22Rv1 (cell line): ENCODE measurements at regions not wholly inside any gene's neighbourhood (a gene's known extent, or its start where the extent isn't known, plus 50 kb on each side); places are given as distances from the start of the nearest gene placed in this dataset.

Source experiments
- ZFX ChIP-seq: fragments of 450-650 bp; IDR thresholded peaks from 2 replicates; pipeline ENCODE4 v1.6.1; 2017; ENCODE audit warnings: antibody characterized with exemption, borderline replicate concordance
- TF ChIP-seq, protein P1 (sequence below): fragments of 450-650 bp; IDR thresholded peaks from 2 replicates; pipeline ENCODE4 v1.5.1; 2017; ENCODE audit warnings: mild to moderate bottlenecking

DNA sequence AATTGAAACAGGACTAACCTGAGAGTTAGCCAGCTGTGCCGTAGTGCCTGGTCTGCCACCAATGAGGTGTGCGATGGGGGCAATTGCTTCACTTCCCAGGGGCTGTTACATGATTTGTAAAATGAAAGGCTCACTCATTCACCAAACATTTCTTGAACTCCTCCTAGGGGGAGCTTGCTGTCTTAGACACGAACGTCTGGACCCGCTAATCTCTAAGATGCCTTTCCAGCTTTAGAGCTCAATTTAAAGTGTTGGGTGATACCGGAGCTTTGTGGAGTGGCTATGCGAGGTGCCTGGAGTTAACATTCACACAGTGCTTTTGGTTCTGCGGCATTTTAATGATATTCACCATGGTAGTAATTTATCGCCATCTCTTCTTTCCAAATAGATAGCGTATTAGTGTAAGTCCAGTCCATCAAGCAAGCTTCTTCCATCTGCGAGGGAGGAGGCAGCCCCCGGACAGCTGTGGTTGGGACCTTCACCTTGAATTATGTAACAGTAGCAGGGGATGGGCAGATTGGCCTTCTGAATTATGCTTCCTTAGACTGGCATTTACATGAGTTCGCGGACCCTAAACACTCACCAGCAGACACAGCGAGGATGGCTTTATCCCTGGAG is 179.9 kb downstream of the ADSS2 start:
- TF ChIP-seq, protein P1, sequence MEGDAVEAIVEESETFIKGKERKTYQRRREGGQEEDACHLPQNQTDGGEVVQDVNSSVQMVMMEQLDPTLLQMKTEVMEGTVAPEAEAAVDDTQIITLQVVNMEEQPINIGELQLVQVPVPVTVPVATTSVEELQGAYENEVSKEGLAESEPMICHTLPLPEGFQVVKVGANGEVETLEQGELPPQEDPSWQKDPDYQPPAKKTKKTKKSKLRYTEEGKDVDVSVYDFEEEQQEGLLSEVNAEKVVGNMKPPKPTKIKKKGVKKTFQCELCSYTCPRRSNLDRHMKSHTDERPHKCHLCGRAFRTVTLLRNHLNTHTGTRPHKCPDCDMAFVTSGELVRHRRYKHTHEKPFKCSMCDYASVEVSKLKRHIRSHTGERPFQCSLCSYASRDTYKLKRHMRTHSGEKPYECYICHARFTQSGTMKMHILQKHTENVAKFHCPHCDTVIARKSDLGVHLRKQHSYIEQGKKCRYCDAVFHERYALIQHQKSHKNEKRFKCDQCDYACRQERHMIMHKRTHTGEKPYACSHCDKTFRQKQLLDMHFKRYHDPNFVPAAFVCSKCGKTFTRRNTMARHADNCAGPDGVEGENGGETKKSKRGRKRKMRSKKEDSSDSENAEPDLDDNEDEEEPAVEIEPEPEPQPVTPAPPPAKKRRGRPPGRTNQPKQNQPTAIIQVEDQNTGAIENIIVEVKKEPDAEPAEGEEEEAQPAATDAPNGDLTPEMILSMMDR = no peak
- no peak for TF ChIP-seq ZFX
